ENCODE measurements at regions not wholly inside any gene's neighbourhood (a gene's known extent, or its start where the extent isn't known, plus 50 kb on each side); places are given as distances from the start of the nearest gene placed in this dataset.

DNA sequence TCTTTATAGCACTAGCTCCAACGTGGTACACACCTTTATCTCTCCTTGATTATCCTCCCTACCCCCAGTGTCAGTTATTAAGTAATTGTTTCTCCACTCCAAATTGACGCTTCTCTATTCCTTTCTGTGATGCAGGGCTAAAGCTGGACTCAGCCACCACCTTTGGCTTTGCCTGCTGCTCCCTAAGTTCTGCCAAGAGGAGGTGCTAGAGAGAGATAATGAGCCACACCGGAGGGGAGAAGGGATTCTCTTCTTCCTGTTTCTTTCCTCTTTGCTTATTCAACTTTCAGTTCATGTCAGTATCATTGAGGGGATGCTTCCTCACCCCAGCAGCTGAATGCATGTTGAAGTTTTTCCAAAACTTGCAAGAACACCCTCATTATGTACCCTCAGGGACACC is 176.5 kb downstream of the GBA3 start:
- Mint-ChIP-seq H3K4me3 (ENCODE audit: unreplicated experiment) (no peak overlapping the region), H3K36me3 (ENCODE audit: insufficient read depth, unreplicated experiment) (no peaks in the 10 kb centered on the region), H3K9me3 (ENCODE audit: unreplicated experiment) (no peaks in the 10 kb centered on the region), H3K27me3 (ENCODE audit: insufficient read depth, unreplicated experiment) (peaks cover 10% of the 10 kb centered on the region), H3K27ac (ENCODE audit: low read depth, unreplicated experiment) (no peak overlapping the region), H3K4me1 (ENCODE audit: insufficient read depth, unreplicated experiment) (no peaks in the 10 kb centered on the region)
- no TSS peak for BruUV-seq (replicated peaks)
- CTCF ChIA-PET: interaction anchor here (1.7 kb wide), 1 partner anchor 29 kb away, joined by 3 read pairs; no protein-coding TSS in a partner anchor
- intact Hi-C loops (cut with micrococcal nuclease): no loop called here
- POLR2A ChIA-PET: no interaction called here
- DNase-seq (ENCODE audit: unreplicated experiment): peak; percentile 17
- TF ChIP-seq CTCF (IDR thresholded peaks at IDR 0.05; ENCODE audit: unreplicated experiment): no peak
